ENCODE measurements at regions not wholly inside any gene's neighbourhood (a gene's known extent, or its start where the extent isn't known, plus 50 kb on each side); places are given as distances from the start of the nearest gene placed in this dataset.

DNA sequence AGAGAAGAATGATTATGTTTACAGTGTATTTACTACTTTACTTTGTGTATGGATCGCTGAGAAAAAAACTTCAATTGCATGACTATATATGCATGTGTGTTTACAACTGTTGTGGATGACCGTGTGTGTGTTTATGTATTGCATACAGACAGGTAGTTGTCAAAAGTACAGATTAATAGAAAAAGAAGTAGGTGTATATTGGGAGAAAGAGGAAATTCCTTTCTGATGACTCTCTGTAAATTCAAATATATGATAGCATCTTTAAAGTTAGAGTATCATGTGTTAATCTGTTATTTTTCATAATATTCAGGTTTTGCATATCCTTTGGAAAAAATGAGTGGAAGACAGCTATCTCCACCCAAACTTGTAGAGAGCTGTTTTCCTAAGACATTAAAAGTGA lies 160.4 kb upstream of the AGR3 start (continued):
- TF ChIP-seq, protein P1, sequence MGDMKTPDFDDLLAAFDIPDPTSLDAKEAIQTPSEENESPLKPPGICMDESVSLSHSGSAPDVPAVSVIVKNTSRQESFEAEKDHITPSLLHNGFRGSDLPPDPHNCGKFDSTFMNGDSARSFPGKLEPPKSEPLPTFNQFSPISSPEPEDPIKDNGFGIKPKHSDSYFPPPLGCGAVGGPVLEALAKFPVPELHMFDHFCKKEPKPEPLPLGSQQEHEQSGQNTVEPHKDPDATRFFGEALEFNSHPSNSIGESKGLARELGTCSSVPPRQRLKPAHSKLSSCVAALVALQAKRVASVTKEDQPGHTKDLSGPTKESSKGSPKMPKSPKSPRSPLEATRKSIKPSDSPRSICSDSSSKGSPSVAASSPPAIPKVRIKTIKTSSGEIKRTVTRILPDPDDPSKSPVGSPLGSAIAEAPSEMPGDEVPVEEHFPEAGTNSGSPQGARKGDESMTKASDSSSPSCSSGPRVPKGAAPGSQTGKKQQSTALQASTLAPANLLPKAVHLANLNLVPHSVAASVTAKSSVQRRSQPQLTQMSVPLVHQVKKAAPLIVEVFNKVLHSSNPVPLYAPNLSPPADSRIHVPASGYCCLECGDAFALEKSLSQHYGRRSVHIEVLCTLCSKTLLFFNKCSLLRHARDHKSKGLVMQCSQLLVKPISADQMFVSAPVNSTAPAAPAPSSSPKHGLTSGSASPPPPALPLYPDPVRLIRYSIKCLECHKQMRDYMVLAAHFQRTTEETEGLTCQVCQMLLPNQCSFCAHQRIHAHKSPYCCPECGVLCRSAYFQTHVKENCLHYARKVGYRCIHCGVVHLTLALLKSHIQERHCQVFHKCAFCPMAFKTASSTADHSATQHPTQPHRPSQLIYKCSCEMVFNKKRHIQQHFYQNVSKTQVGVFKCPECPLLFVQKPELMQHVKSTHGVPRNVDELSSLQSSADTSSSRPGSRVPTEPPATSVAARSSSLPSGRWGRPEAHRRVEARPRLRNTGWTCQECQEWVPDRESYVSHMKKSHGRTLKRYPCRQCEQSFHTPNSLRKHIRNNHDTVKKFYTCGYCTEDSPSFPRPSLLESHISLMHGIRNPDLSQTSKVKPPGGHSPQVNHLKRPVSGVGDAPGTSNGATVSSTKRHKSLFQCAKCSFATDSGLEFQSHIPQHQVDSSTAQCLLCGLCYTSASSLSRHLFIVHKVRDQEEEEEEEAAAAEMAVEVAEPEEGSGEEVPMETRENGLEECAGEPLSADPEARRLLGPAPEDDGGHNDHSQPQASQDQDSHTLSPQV (IDR thresholded peaks at IDR 0.05) = no peak
- TF ChIP-seq, protein P2, sequence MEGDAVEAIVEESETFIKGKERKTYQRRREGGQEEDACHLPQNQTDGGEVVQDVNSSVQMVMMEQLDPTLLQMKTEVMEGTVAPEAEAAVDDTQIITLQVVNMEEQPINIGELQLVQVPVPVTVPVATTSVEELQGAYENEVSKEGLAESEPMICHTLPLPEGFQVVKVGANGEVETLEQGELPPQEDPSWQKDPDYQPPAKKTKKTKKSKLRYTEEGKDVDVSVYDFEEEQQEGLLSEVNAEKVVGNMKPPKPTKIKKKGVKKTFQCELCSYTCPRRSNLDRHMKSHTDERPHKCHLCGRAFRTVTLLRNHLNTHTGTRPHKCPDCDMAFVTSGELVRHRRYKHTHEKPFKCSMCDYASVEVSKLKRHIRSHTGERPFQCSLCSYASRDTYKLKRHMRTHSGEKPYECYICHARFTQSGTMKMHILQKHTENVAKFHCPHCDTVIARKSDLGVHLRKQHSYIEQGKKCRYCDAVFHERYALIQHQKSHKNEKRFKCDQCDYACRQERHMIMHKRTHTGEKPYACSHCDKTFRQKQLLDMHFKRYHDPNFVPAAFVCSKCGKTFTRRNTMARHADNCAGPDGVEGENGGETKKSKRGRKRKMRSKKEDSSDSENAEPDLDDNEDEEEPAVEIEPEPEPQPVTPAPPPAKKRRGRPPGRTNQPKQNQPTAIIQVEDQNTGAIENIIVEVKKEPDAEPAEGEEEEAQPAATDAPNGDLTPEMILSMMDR (IDR thresholded peaks at IDR 0.05 in 2 of 3, conservative IDR thresholded peaks at IDR 0.05 in 1 of 3; ENCODE audit: control insufficient read depth in 2 of 3, extremely low read depth in 1 of 3, insufficient read depth in 1 of 3, low read depth in 3 of 3, low read length in 3 of 3) = no peak
- TF ChIP-seq, protein P3, sequence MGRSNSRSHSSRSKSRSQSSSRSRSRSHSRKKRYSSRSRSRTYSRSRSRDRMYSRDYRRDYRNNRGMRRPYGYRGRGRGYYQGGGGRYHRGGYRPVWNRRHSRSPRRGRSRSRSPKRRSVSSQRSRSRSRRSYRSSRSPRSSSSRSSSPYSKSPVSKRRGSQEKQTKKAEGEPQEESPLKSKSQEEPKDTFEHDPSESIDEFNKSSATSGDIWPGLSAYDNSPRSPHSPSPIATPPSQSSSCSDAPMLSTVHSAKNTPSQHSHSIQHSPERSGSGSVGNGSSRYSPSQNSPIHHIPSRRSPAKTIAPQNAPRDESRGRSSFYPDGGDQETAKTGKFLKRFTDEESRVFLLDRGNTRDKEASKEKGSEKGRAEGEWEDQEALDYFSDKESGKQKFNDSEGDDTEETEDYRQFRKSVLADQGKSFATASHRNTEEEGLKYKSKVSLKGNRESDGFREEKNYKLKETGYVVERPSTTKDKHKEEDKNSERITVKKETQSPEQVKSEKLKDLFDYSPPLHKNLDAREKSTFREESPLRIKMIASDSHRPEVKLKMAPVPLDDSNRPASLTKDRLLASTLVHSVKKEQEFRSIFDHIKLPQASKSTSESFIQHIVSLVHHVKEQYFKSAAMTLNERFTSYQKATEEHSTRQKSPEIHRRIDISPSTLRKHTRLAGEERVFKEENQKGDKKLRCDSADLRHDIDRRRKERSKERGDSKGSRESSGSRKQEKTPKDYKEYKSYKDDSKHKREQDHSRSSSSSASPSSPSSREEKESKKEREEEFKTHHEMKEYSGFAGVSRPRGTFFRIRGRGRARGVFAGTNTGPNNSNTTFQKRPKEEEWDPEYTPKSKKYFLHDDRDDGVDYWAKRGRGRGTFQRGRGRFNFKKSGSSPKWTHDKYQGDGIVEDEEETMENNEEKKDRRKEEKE (IDR thresholded peaks at IDR 0.05) = no peak
- no peak for TF ChIP-seq IKZF1 (conservative IDR thresholded peaks at IDR 0.05)
- TF ChIP-seq EZH2 (IDR thresholded peaks at IDR 0.05; ENCODE audit: borderline replicate concordance, control insufficient read depth, low read depth, low read length) = no peak
